GM21825 (cell line): ENCODE measurements at regions not wholly inside any gene's neighbourhood (a gene's known extent, or its start where the extent isn't known, plus 50 kb on each side); places are given as distances from the start of the nearest gene placed in this dataset.
"Not testable (repeated sequence)": the region's sequence is repeated elsewhere in the genome, so short reads cannot be mapped to it uniquely, and the experiment has no call there.

Experiments
- ATAC-seq: cut with Tn5 transposase; IDR thresholded peaks from one replicate; pipeline ENCODE4 v1.9.1; 2021; ENCODE audit warnings: mild to moderate bottlenecking, moderate library complexity; ENCODE audit not compliant: unreplicated experiment

GRCh38 chr14:56419750-56420149 lies 159.8 kb upstream of the TMEM260 start:
- no peak for ATAC-seq

GRCh38 chr14:56422221-56422620 lies 157.4 kb upstream of the TMEM260 start:
- no peak for ATAC-seq

- ATAC-seq: no peak
Measured at GRCh38 chr14:56422703-56423213, 156.8 kb upstream of the TMEM260 start.

GRCh38 chr14:56423544-56423943 lies 156.1 kb upstream of the TMEM260 start:
- ATAC-seq: no peak

GRCh38 chr14:56431013-56431412 lies 148.6 kb upstream of the TMEM260 start:
- ATAC-seq: no peak

- ATAC-seq: no peak
Measured at GRCh38 chr14:56449670-56450213, 129.9 kb upstream of the TMEM260 start.

GRCh38 chr14:56452940-56453339 lies 126.7 kb upstream of the TMEM260 start:
- no peak for ATAC-seq

GRCh38 chr14:56454680-56455079 lies 124.9 kb upstream of the TMEM260 start:
- not testable (repeated sequence) for ATAC-seq

- ATAC-seq: no peak
Measured at GRCh38 chr14:56460469-56460868, 119.1 kb upstream of the TMEM260 start.

- no peak for ATAC-seq
Measured at GRCh38 chr14:56461276-56462275, 118.0 kb upstream of the TMEM260 start.

- no peak for ATAC-seq
Measured at GRCh38 chr14:56463271-56463890, 116.2 kb upstream of the TMEM260 start.

GRCh38 chr14:56471056-56471455 lies 108.5 kb upstream of the TMEM260 start:
- ATAC-seq: no peak

- ATAC-seq: no peak
Measured at GRCh38 chr14:56474419-56475022, 105.1 kb upstream of the TMEM260 start.

GRCh38 chr14:56482310-56482911 lies 97.2 kb upstream of the TMEM260 start:
- ATAC-seq: no peak

GRCh38 chr14:56487090-56487667 lies 92.4 kb upstream of the TMEM260 start:
- ATAC-seq: no peak

GRCh38 chr14:56487761-56488160 lies 91.8 kb upstream of the TMEM260 start:
- no peak for ATAC-seq

GRCh38 chr14:56488306-56488705 lies 91.3 kb upstream of the TMEM260 start:
- no peak for ATAC-seq

- ATAC-seq: no peak
Measured at GRCh38 chr14:56490379-56490778, 89.2 kb upstream of the TMEM260 start.

GRCh38 chr14:56491299-56492285 lies 88.0 kb upstream of the TMEM260 start:
- peak; percentile 54 for ATAC-seq
